SU-DHL-6 (cell line): ENCODE measurements at regions not wholly inside any gene's neighbourhood (a gene's known extent, or its start where the extent isn't known, plus 50 kb on each side); places are given as distances from the start of the nearest gene placed in this dataset.

Experiments used
- EZH2phosphoT487 ChIP-seq: fragments of 200-600 bp; sonication (generic), shearing (Covaris generic); conservative IDR thresholded peaks from 2 replicates; pipeline ENCODE4 v1.6.1; 2018; ENCODE audit warnings: mild to moderate bottlenecking, antibody characterized with exemption, low read length, moderate library complexity, mixed read lengths
- TF ChIP-seq, protein P1 (sequence below): fragments of 200-600 bp; sonication (generic); IDR thresholded peaks from one replicate; pipeline ENCODE4 v1.5.1; 2017; ENCODE audit warnings: antibody characterized with exemption, mild to moderate bottlenecking, low read length, moderate library complexity; ENCODE audit not compliant: insufficient read depth, poor library complexity, severe bottlenecking

DNA sequence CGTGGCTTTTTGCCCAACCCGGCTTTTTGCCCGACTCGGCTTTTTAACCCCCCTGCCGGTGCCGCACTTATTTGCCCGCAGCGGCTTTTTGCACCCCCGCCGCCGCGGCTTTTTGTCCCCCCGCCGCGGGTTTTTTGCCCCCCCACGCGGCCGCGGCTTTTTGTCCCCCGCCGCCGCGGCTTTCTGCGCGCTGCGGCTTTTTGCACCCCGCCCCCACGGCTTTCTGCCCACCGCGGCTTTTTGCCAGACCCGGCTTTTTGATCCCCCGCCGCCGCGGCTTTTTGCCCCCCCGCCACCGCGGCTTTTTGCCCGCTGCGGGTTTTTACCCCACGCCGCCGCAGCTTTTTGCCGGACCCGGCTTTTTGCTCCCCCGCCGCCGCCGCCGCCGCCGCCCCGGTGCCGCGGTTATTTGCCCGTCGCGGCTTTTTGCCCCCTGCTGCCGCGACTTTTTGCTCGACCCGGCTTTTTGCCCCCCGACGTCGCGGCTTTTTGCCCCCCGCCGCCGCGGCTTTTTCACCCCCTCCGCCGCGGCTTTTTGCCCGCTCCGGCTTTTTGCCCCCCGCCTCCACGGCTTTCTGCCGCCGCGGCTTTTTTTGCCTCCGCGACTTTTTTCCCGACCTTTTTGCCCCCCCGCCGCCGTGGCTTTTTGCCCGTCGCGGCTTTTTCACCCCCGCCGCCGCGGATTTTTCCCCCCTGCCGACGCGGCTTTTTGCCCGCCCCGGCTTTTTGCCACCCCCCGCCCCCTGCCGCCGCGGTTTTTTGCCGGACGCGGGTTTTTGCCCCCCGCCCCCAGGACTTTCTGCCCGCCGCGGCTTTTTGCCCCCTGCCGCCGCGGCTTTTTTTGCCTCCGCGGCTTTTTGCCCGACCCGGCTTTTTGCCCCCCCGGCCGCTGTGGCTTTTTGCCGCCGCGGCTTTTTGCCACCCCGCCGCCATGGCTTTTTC lies 2786.5 kb downstream of the RPIA start:
- TF ChIP-seq, protein P1, sequence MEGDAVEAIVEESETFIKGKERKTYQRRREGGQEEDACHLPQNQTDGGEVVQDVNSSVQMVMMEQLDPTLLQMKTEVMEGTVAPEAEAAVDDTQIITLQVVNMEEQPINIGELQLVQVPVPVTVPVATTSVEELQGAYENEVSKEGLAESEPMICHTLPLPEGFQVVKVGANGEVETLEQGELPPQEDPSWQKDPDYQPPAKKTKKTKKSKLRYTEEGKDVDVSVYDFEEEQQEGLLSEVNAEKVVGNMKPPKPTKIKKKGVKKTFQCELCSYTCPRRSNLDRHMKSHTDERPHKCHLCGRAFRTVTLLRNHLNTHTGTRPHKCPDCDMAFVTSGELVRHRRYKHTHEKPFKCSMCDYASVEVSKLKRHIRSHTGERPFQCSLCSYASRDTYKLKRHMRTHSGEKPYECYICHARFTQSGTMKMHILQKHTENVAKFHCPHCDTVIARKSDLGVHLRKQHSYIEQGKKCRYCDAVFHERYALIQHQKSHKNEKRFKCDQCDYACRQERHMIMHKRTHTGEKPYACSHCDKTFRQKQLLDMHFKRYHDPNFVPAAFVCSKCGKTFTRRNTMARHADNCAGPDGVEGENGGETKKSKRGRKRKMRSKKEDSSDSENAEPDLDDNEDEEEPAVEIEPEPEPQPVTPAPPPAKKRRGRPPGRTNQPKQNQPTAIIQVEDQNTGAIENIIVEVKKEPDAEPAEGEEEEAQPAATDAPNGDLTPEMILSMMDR, result no peak
- peak; percentile 100 for TF ChIP-seq EZH2phosphoT487
